HL-60 (cell line): ENCODE measurements at regions not wholly inside any gene's neighbourhood (a gene's known extent, or its start where the extent isn't known, plus 50 kb on each side); places are given as distances from the start of the nearest gene placed in this dataset.

Source experiments
- DNase-seq, 2 experiments: peaks; one replicate each; pipeline ENCODE4 v3.0.0-alpha.2; 2010 to 2020; ENCODE audit warnings: low read depth in 1 of 2, low spot score in 1 of 2
- H3K27ac ChIP-seq: fragments of 250-450 bp; sonication (Bioruptor Pico); replicated peaks from 2 replicates; pipeline ENCODE4 v1.5.1; 2020; ENCODE audit warnings: mild to moderate bottlenecking, moderate library complexity
- H3K27me3 ChIP-seq: fragments of 250-450 bp; sonication (Bioruptor Pico); 2 replicates; pipeline ENCODE4 v1.5.1; 2021; ENCODE audit warnings: mild to moderate bottlenecking, moderate library complexity; ENCODE audit not compliant: insufficient read depth, poor library complexity, severe bottlenecking
- H3K4me3 ChIP-seq: replicated peaks from 2 replicates; pipeline ENCODE4 v1.5.1; 2011; ENCODE audit warnings: mild to moderate bottlenecking, control low read depth, low read length; ENCODE audit not compliant: insufficient read depth
- GABPA ChIP-seq: IDR thresholded peaks from 2 replicates; pipeline ENCODE4 v1.6.1; 2012; ENCODE audit warnings: low read depth
- POLR2AphosphoS5 ChIP-seq: IDR thresholded peaks from 2 replicates; pipeline ENCODE4 v1.6.1; 2012; ENCODE audit warnings: low read depth
- SPI1 ChIP-seq: IDR thresholded peaks from 2 replicates; pipeline ENCODE4 v1.6.1; 2012; ENCODE audit warnings: low read depth, mild to moderate bottlenecking, borderline replicate concordance
- TF ChIP-seq, protein P1 (sequence below): IDR thresholded peaks from one replicate; pipeline ENCODE4 v1.5.1; 2011; ENCODE audit warnings: low read length, control low read depth, inconsistent platforms; ENCODE audit not compliant: insufficient read depth
- TF ChIP-seq, protein P2 (sequence below): IDR thresholded peaks from 2 replicates; pipeline ENCODE4 v1.6.1; 2012; ENCODE audit warnings: low read depth; ENCODE audit not compliant: insufficient replicate concordance

DNA sequence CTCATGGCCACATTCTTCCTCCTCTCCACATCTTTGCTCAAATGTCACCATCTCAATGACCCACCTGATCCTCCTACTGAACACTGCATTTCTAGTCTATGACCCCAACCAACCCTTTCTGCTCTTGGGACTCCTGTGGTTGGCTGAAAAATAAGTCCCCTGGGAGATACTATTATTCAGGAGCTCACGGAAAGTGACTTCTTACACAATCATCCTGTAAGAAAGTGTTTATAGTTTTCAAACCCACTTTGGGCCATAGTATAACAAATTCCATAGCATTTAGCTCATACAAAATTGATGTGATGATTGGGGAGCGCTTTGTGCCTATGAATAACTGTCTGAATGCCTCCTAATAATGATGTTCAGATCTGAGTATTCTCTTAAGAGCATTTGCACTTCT, 161.4 kb upstream of the HS3ST1 start:
- Histone ChIP-seq H3K27ac (no peak overlapping the region), H3K4me3 (no peak overlapping the region), H3K27me3 (no peaks in the 10 kb centered on the region)
- TF ChIP-seq SPI1 (no peak), GABPA (no peak), POLR2AphosphoS5 (no peak)
- TF ChIP-seq, protein P1, sequence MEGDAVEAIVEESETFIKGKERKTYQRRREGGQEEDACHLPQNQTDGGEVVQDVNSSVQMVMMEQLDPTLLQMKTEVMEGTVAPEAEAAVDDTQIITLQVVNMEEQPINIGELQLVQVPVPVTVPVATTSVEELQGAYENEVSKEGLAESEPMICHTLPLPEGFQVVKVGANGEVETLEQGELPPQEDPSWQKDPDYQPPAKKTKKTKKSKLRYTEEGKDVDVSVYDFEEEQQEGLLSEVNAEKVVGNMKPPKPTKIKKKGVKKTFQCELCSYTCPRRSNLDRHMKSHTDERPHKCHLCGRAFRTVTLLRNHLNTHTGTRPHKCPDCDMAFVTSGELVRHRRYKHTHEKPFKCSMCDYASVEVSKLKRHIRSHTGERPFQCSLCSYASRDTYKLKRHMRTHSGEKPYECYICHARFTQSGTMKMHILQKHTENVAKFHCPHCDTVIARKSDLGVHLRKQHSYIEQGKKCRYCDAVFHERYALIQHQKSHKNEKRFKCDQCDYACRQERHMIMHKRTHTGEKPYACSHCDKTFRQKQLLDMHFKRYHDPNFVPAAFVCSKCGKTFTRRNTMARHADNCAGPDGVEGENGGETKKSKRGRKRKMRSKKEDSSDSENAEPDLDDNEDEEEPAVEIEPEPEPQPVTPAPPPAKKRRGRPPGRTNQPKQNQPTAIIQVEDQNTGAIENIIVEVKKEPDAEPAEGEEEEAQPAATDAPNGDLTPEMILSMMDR, result no peak
- TF ChIP-seq, protein P2, sequence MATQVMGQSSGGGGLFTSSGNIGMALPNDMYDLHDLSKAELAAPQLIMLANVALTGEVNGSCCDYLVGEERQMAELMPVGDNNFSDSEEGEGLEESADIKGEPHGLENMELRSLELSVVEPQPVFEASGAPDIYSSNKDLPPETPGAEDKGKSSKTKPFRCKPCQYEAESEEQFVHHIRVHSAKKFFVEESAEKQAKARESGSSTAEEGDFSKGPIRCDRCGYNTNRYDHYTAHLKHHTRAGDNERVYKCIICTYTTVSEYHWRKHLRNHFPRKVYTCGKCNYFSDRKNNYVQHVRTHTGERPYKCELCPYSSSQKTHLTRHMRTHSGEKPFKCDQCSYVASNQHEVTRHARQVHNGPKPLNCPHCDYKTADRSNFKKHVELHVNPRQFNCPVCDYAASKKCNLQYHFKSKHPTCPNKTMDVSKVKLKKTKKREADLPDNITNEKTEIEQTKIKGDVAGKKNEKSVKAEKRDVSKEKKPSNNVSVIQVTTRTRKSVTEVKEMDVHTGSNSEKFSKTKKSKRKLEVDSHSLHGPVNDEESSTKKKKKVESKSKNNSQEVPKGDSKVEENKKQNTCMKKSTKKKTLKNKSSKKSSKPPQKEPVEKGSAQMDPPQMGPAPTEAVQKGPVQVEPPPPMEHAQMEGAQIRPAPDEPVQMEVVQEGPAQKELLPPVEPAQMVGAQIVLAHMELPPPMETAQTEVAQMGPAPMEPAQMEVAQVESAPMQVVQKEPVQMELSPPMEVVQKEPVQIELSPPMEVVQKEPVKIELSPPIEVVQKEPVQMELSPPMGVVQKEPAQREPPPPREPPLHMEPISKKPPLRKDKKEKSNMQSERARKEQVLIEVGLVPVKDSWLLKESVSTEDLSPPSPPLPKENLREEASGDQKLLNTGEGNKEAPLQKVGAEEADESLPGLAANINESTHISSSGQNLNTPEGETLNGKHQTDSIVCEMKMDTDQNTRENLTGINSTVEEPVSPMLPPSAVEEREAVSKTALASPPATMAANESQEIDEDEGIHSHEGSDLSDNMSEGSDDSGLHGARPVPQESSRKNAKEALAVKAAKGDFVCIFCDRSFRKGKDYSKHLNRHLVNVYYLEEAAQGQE, result no peak
- no peak for DNase-seq

DNA sequence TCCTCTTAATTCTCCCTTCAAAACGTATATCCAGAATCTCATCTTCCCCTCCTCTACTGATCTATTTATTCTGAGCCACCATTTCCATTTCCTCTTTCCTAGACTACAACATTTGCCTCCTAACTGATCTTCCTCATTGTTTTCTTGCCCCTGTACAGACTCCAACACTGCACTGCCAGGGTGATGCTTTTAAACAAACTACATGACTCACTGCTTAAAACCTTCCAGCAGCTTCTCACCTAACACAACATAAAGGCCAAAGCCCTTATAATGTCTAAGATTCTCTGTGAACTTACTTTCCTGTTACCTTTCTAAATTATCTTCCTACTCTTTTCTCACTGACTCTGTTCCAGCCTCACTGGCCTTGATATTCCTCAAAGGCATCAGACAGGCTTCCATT, 161.0 kb upstream of the HS3ST1 start:
- DNase-seq, result no peak
- TF ChIP-seq SPI1, result 0 out of 2 replicates have a peak, but pooled peaks have one; percentile 22
- TF ChIP-seq GABPA, result no peak

DNA sequence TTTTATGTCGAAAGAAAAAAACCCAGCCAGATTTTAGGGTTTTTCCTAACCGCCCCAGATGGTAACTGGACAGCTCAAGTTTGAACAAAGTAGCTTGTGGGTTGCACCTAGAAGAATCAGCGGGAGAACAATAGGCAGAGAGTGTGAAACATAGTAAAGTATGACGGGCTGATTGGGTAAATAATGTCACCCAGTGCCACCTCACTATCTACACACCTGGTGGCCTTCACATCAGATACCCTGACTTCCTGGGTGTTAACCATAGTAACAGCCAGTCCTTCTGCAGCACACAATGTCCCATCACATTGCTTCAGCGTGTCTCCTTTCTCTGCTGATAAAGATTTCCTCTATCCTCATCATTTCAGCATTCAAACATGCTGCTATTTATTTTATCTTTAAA, 159.1 kb upstream of the HS3ST1 start:
- Histone ChIP-seq H3K27me3 (no peaks in the 10 kb centered on the region), H3K4me3 (no peak overlapping the region), H3K27ac (no peak overlapping the region)
- DNase-seq, result no peak
- no peak for TF ChIP-seq SPI1

More for the DNA sequence above, 161.0 kb upstream of the HS3ST1 start:
- Histone ChIP-seq H3K27me3 (no peaks in the 10 kb centered on the region), H3K4me3 (no peak overlapping the region), H3K27ac (no peak overlapping the region)

DNA sequence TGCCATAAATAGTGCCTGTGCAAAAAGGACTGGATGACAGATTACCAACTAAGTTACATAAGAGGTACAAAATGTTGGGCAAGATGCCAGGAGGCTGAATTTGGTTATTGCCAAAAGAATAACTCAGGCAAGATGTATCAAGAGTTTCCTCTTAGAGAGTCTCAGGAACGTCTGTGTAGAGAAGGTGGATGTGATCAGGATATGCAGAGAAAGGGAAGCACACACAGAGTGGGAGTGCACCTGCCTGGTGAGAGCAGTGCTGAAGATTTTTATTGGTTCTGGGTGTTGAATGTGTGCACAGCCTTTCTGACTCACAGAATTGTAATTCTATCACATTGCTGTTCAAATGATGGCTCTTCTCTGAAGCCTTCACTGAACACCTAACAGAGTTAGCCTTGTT, 156.8 kb upstream of the HS3ST1 start:
- H3K27me3 ChIP-seq, result no peaks in the 10 kb centered on the region
- TF ChIP-seq SPI1 (no peak), GABPA (no peak), POLR2AphosphoS5 (no peak)
- TF ChIP-seq, protein P2, result no peak
- TF ChIP-seq, protein P1, result no peak
- H3K4me3 ChIP-seq, result no peak overlapping the region
- H3K27ac ChIP-seq, result no peak overlapping the region
- no peak for DNase-seq

DNA sequence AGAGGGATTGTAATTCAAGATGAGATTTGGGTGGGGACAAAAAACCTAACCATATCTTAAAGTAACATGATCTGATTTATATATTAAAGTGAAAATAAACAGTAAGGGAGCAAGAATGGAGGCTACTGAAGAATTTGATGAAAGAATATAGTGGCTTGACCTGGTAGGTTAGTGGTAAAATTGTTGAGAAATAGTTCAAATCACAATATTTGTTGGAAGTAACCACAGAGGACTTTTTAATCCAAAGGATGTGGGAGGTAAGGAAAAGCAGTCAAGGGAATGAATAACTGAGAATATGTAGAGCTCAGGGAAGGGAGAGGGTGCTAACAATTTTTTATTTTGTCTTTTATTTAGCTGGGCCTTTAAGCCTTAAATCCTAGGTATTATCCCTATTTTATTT, 139.8 kb upstream of the HS3ST1 start:
- DNase-seq, result no peak
- no peak overlapping the region for H3K27ac ChIP-seq
- H3K27me3 ChIP-seq, result peaks cover 2% of the 10 kb centered on the region
- H3K4me3 ChIP-seq, result no peak overlapping the region
- TF ChIP-seq POLR2AphosphoS5, result no peak
- TF ChIP-seq GABPA, result no peak
- TF ChIP-seq SPI1, result no peak
- TF ChIP-seq, protein P2, result no peak
- TF ChIP-seq, protein P1, result no peak
